AG04450 (cell line): ENCODE measurements at regions not wholly inside any gene's neighbourhood (a gene's known extent, or its start where the extent isn't known, plus 50 kb on each side); places are given as distances from the start of the nearest gene placed in this dataset.
"Not testable (repeated sequence)": the region's sequence is repeated elsewhere in the genome, so short reads cannot be mapped to it uniquely, and the experiment has no call there.

Experiments
- CTCF ChIA-PET: fragments of 300-600, 350-600 bp; formaldehyde crosslinking; extraction: SDS; loops from one replicate; lab custom pipeline; 2022; ENCODE audit warnings: antibody characterized with exemption, inconsistent platforms; lab: Charles Lee
- POLR2A ChIA-PET: fragments of 350-600 bp; formaldehyde crosslinking; extraction: SDS; loops from one replicate; lab custom pipeline; 2021; ENCODE audit warnings: antibody characterized with exemption, inconsistent platforms; lab: Yijun Ruan, JAX
- DNase-seq: peaks from one replicate; pipeline ENCODE4 v3.0.0-alpha.2; 2011; ENCODE audit warnings: low read depth, low spot score
- H3K27ac ChIP-seq: one replicate; pipeline ENCODE4 v1.5.1; 2012; ENCODE audit warnings: low read depth, low read length, control low read depth
- H3K27me3 ChIP-seq: one replicate; pipeline ENCODE4 v1.6.0; 2012; ENCODE audit warnings: low read length; ENCODE audit not compliant: control insufficient read depth, insufficient read depth
- H3K4me3 ChIP-seq: 2 replicates; pipeline ENCODE4 v1.5.1; 2011; ENCODE audit warnings: mild to moderate bottlenecking, low read depth, low read length, control low read depth
- H3K9me3 ChIP-seq: 2 replicates; pipeline ENCODE4 v1.5.1; 2012; ENCODE audit warnings: low read length; ENCODE audit not compliant: control insufficient read depth, insufficient read depth
- CTCF ChIP-seq: IDR thresholded peaks from 2 replicates; pipeline ENCODE4 v1.5.1; 2011; ENCODE audit warnings: low read depth, low read length, control low read depth, inconsistent platforms

GRCh38 chr5:159493696-159494095 is 163.4 kb upstream of the IL12B start:
- peaks cover 7% of the 10 kb centered on the region for H3K27me3 ChIP-seq
- POLR2A ChIA-PET = no interaction called here
- no peak for TF ChIP-seq CTCF
- H3K4me3 ChIP-seq = no peak overlapping the region
- CTCF ChIA-PET = interaction anchor here (0.6 kb wide), 1 partner anchor 22 kb away, joined by 3 read pairs; no protein-coding TSS in a partner anchor
- DNase-seq = no peak
- H3K27ac ChIP-seq = no peak overlapping the region
- H3K9me3 ChIP-seq = no peaks in the 10 kb centered on the region

- no peak for TF ChIP-seq CTCF
- H3K9me3 ChIP-seq = no peaks in the 10 kb centered on the region
- no peak overlapping the region for H3K4me3 ChIP-seq
- no peak overlapping the region for H3K27ac ChIP-seq
- CTCF ChIA-PET = no interaction called here
- peaks cover 7% of the 10 kb centered on the region for H3K27me3 ChIP-seq
- no peak for DNase-seq
- POLR2A ChIA-PET = no interaction called here
Measured at GRCh38 chr5:159496773-159497172, 166.5 kb upstream of the IL12B start.

GRCh38 chr5:159497221-159497620 is 166.9 kb upstream of the IL12B start:
- CTCF ChIA-PET = no interaction called here
- POLR2A ChIA-PET = no interaction called here
- Histone ChIP-seq H3K27me3 (peaks cover 7% of the 10 kb centered on the region), H3K9me3 (no peaks in the 10 kb centered on the region), H3K4me3 (no peak overlapping the region), H3K27ac (no peak overlapping the region)
- TF ChIP-seq CTCF = no peak
- DNase-seq = no peak

GRCh38 chr5:159498630-159499029 is 168.3 kb upstream of the IL12B start:
- TF ChIP-seq CTCF = no peak
- Histone ChIP-seq H3K27me3 (peaks cover 7% of the 10 kb centered on the region), H3K9me3 (no peaks in the 10 kb centered on the region), H3K4me3 (no peak overlapping the region), H3K27ac (no peak overlapping the region)
- POLR2A ChIA-PET = no interaction called here
- no peak for DNase-seq
- CTCF ChIA-PET = no interaction called here

- H3K27ac ChIP-seq, CTCF ChIA-PET, H3K9me3 ChIP-seq, H3K27me3 ChIP-seq, DNase-seq, POLR2A ChIA-PET, H3K4me3 ChIP-seq: not testable (repeated sequence)
Measured at GRCh38 chr5:159502116-159502515, 171.8 kb upstream of the IL12B start.

- POLR2A ChIA-PET = no interaction called here
- DNase-seq = no peak
- Histone ChIP-seq H3K9me3 (no peaks in the 10 kb centered on the region), H3K4me3 (no peak overlapping the region), H3K27me3 (no peaks in the 10 kb centered on the region), H3K27ac (no peak overlapping the region)
- CTCF ChIA-PET = interaction anchor here (1.7 to 2.0 kb wide), 2 partner anchors 13 to 51 kb away, joined by 5 to 8 read pairs; no protein-coding TSS in a partner anchor
- no peak for TF ChIP-seq CTCF
Measured at GRCh38 chr5:159503236-159503635, 172.9 kb upstream of the IL12B start.
